ENCODE measurements at regions not wholly inside any gene's neighbourhood (a gene's known extent, or its start where the extent isn't known, plus 50 kb on each side); places are given as distances from the start of the nearest gene placed in this dataset.

- TF ChIP-seq GATA3 (IDR thresholded peaks at IDR 0.05; ENCODE audit: low read depth, low read length) (no peak), GATA2 (IDR thresholded peaks at IDR 0.05; ENCODE audit: low read depth, low read length) (no peak)
These were observed 80.4 kb upstream of the TARDBP start for GRCh38 chr1:10932088-10932487.

- no peak for TF ChIP-seq GATA3 (IDR thresholded peaks at IDR 0.05; ENCODE audit: low read depth, low read length)
These were observed 78.2 kb upstream of the TARDBP start for GRCh38 chr1:10934150-10934818.

- no peak for TF ChIP-seq GATA2 (IDR thresholded peaks at IDR 0.05; ENCODE audit: low read depth, low read length)
These were observed 77.2 kb upstream of the TARDBP start for GRCh38 chr1:10935246-10935645.

- TF ChIP-seq GATA3 (IDR thresholded peaks at IDR 0.05; ENCODE audit: low read depth, low read length) (no peak), GATA2 (IDR thresholded peaks at IDR 0.05; ENCODE audit: low read depth, low read length) (no peak)
These were observed 76.7 kb upstream of the TARDBP start for GRCh38 chr1:10935724-10936123.

- TF ChIP-seq GATA2 (IDR thresholded peaks at IDR 0.05; ENCODE audit: low read depth, low read length) = no peak
- TF ChIP-seq GATA3 (IDR thresholded peaks at IDR 0.05; ENCODE audit: low read depth, low read length) = no peak
These were observed 75.2 kb upstream of the TARDBP start for GRCh38 chr1:10936998-10937901.

GRCh38 chr1:10938741-10939417 is 73.6 kb upstream of the TARDBP start:
- TF ChIP-seq GATA3 (IDR thresholded peaks at IDR 0.05; ENCODE audit: low read depth, low read length) = no peak
- TF ChIP-seq GATA2 (IDR thresholded peaks at IDR 0.05; ENCODE audit: low read depth, low read length) = no peak

- TF ChIP-seq GATA3 (IDR thresholded peaks at IDR 0.05; ENCODE audit: low read depth, low read length) (no peak), GATA2 (IDR thresholded peaks at IDR 0.05; ENCODE audit: low read depth, low read length) (no peak)
These were observed 72.6 kb upstream of the TARDBP start for GRCh38 chr1:10939654-10940450.

GRCh38 chr1:10940451-10940804 is 72.0 kb upstream of the TARDBP start:
- TF ChIP-seq GATA3 (IDR thresholded peaks at IDR 0.05; ENCODE audit: low read depth, low read length) (no peak), GATA2 (IDR thresholded peaks at IDR 0.05; ENCODE audit: low read depth, low read length) (no peak)

GRCh38 chr1:10940838-10941237 is 71.6 kb upstream of the TARDBP start:
- TF ChIP-seq GATA2 (IDR thresholded peaks at IDR 0.05; ENCODE audit: low read depth, low read length) (no peak), GATA3 (IDR thresholded peaks at IDR 0.05; ENCODE audit: low read depth, low read length) (no peak)

GRCh38 chr1:10941891-10942541 is 70.4 kb upstream of the TARDBP start:
- TF ChIP-seq GATA2 (IDR thresholded peaks at IDR 0.05; ENCODE audit: low read depth, low read length) (no peak), GATA3 (IDR thresholded peaks at IDR 0.05; ENCODE audit: low read depth, low read length) (no peak)

GRCh38 chr1:10942542-10942912 is 69.9 kb upstream of the TARDBP start:
- no peak for TF ChIP-seq GATA3 (IDR thresholded peaks at IDR 0.05; ENCODE audit: low read depth, low read length)
- TF ChIP-seq GATA2 (IDR thresholded peaks at IDR 0.05; ENCODE audit: low read depth, low read length) = no peak

GRCh38 chr1:10943041-10943440 is 69.4 kb upstream of the TARDBP start:
- TF ChIP-seq GATA2 (IDR thresholded peaks at IDR 0.05; ENCODE audit: low read depth, low read length) (no peak), GATA3 (IDR thresholded peaks at IDR 0.05; ENCODE audit: low read depth, low read length) (no peak)

- TF ChIP-seq GATA3 (IDR thresholded peaks at IDR 0.05; ENCODE audit: low read depth, low read length) = no peak
- peak; percentile 82 for TF ChIP-seq GATA2 (IDR thresholded peaks at IDR 0.05; ENCODE audit: low read depth, low read length)
These were observed 68.3 kb upstream of the TARDBP start for GRCh38 chr1:10943991-10944730.

Measured in SH-SY5Y (cell line).